ENCODE measurements at regions not wholly inside any gene's neighbourhood (a gene's known extent, or its start where the extent isn't known, plus 50 kb on each side); places are given as distances from the start of the nearest gene placed in this dataset.

GRCh38 chr12:74817499-74817898, 279.9 kb downstream of the ATXN7L3B start:
- no peak for DNase-seq

GRCh38 chr12:74818412-74818811, 280.8 kb downstream of the ATXN7L3B start:
- no peak for DNase-seq

GRCh38 chr12:74820324-74820723, 282.7 kb downstream of the ATXN7L3B start:
- no peak for DNase-seq

GRCh38 chr12:74836567-74836966, 298.9 kb downstream of the ATXN7L3B start:
- DNase-seq, result no peak

- no peak for DNase-seq
These were observed 308.5 kb downstream of the ATXN7L3B start for GRCh38 chr12:74846116-74846515.

GRCh38 chr12:74847169-74847568, 309.5 kb downstream of the ATXN7L3B start:
- DNase-seq, result no peak

- no peak for DNase-seq
These were observed 310.4 kb downstream of the ATXN7L3B start for GRCh38 chr12:74848006-74848405.

- DNase-seq, result no peak
These were observed 312.2 kb downstream of the ATXN7L3B start for GRCh38 chr12:74849801-74850200.

- DNase-seq, result no peak
These were observed 334.2 kb downstream of the ATXN7L3B start for GRCh38 chr12:74871817-74872216.

GRCh38 chr12:74885775-74886174, 323.9 kb downstream of the KCNC2 start:
- no peak for DNase-seq

GRCh38 chr12:74889073-74889472, 320.6 kb downstream of the KCNC2 start:
- DNase-seq, result no peak

GRCh38 chr12:74889563-74890236, 319.9 kb downstream of the KCNC2 start:
- no peak for DNase-seq

GRCh38 chr12:74890237-74890599, 319.4 kb downstream of the KCNC2 start:
- no peak for DNase-seq

GRCh38 chr12:74891083-74891668, 318.5 kb downstream of the KCNC2 start:
- no peak for DNase-seq

GRCh38 chr12:74892057-74892633, 317.5 kb downstream of the KCNC2 start:
- no peak for DNase-seq

GRCh38 chr12:74896186-74896585, 313.5 kb downstream of the KCNC2 start:
- DNase-seq, result no peak

GRCh38 chr12:74897425-74898211, 312.0 kb downstream of the KCNC2 start:
- DNase-seq, result no peak

GRCh38 chr12:74899031-74899829, 310.4 kb downstream of the KCNC2 start:
- no peak for DNase-seq

- DNase-seq, result no peak
These were observed 309.4 kb downstream of the KCNC2 start for GRCh38 chr12:74900232-74900631.

GRCh38 chr12:74903522-74903921, 306.1 kb downstream of the KCNC2 start:
- DNase-seq, result no peak

- no peak for DNase-seq
These were observed 303.4 kb downstream of the KCNC2 start for GRCh38 chr12:74906224-74906623.

GRCh38 chr12:74910831-74911230, 298.8 kb downstream of the KCNC2 start:
- DNase-seq, result no peak

GRCh38 chr12:74914378-74914777, 295.3 kb downstream of the KCNC2 start:
- DNase-seq, result no peak

Data from NCI-H2081 treated with DMSO at 0.1 percent for 48 hours (cell line).